IgD-negative memory B cell (primary cell): ENCODE measurements at regions not wholly inside any gene's neighbourhood (a gene's known extent, or its start where the extent isn't known, plus 50 kb on each side); places are given as distances from the start of the nearest gene placed in this dataset.
"Not testable (repeated sequence)": the region's sequence is repeated elsewhere in the genome, so short reads cannot be mapped to it uniquely, and the experiment has no call there.

Experiments
- H3K27ac Mint-ChIP-seq, 3 donors: one replicate each; pipeline ENCODE4 v1.8.0; 2020 to 2022; ENCODE audit warnings: mild to moderate bottlenecking in 3 of 3, mixed read lengths in 3 of 3, moderate library complexity in 1 of 3
- H3K27me3 Mint-ChIP-seq: one replicate; pipeline ENCODE4 v1.8.0; 2021; ENCODE audit warnings: mixed read lengths
- H3K36me3 Mint-ChIP-seq: one replicate; pipeline ENCODE4 v1.8.0; 2020; ENCODE audit warnings: mild to moderate bottlenecking, mixed read lengths
- H3K4me1 Mint-ChIP-seq, 3 donors: one replicate each; pipeline ENCODE4 v1.8.0; 2020 to 2022; ENCODE audit warnings: mixed read lengths in 3 of 3, mild to moderate bottlenecking in 1 of 3
- H3K4me3 Mint-ChIP-seq, 4 donors: one replicate each; pipeline ENCODE4 v1.8.0; 2020 to 2022; ENCODE audit warnings: mild to moderate bottlenecking in 4 of 4, mixed read lengths in 4 of 4, moderate library complexity in 3 of 4
- H3K9me3 Mint-ChIP-seq, 3 donors: one replicate each; pipeline ENCODE4 v1.8.0; 2020 to 2021; ENCODE audit warnings: mixed read lengths in 3 of 3, mild to moderate bottlenecking in 1 of 3

GRCh38 chr15:22243440-22244130, 163.3 kb downstream of the OR4M2 start:
- Mint-ChIP-seq H3K4me1 (no peaks in the 10 kb centered on the region), H3K9me3 (peaks cover 0 to 6% (median 4%) of the 10 kb centered on the region in 3 donors), H3K36me3 (no peaks in the 10 kb centered on the region), H3K27ac (no peak overlapping the region), H3K4me3 (no peak overlapping the region), H3K27me3 (peaks cover 2% of the 10 kb centered on the region)

GRCh38 chr15:22249511-22249910, 169.2 kb downstream of the OR4M2 start:
- not testable (repeated sequence) for H3K27me3 Mint-ChIP-seq, H3K4me3 Mint-ChIP-seq, H3K36me3 Mint-ChIP-seq

GRCh38 chr15:22250501-22251290, 170.4 kb downstream of the OR4M2 start:
- H3K4me3 Mint-ChIP-seq, H3K27me3 Mint-ChIP-seq, H3K9me3 Mint-ChIP-seq, H3K27ac Mint-ChIP-seq, H3K36me3 Mint-ChIP-seq: not testable (repeated sequence)
- H3K4me1 Mint-ChIP-seq, result peaks cover 5 to 23% (median 7%) of the 10 kb centered on the region in 3 donors

More at GRCh38 chr15:22249511-22249910, 169.2 kb downstream of the OR4M2 start:
- not testable (repeated sequence) for H3K27ac Mint-ChIP-seq, H3K9me3 Mint-ChIP-seq
- H3K4me1 Mint-ChIP-seq, result peaks cover 5 to 18% (median 5%) of the 10 kb centered on the region in 3 donors

- Mint-ChIP-seq H3K27me3 (peaks cover 4% of the 10 kb centered on the region), H3K36me3 (no peaks in the 10 kb centered on the region), H3K4me3 (no peak overlapping the region), H3K9me3 (peaks cover 0 to 2% (median 1%) of the 10 kb centered on the region in 3 donors), H3K27ac (no peak overlapping the region), H3K4me1 (peaks cover 5 to 23% (median 7%) of the 10 kb centered on the region in 3 donors)
Measured at GRCh38 chr15:22251422-22251821, 171.1 kb downstream of the OR4M2 start.

GRCh38 chr15:22252047-22252446, 171.7 kb downstream of the OR4M2 start:
- not testable (repeated sequence) for H3K27ac Mint-ChIP-seq, H3K27me3 Mint-ChIP-seq, H3K4me3 Mint-ChIP-seq, H3K9me3 Mint-ChIP-seq, H3K36me3 Mint-ChIP-seq
- peaks cover 5 to 23% (median 7%) of the 10 kb centered on the region in 3 donors for H3K4me1 Mint-ChIP-seq

- H3K4me1 Mint-ChIP-seq, result peaks cover 5 to 23% (median 7%) of the 10 kb centered on the region in 3 donors
- not testable (repeated sequence) for H3K9me3 Mint-ChIP-seq, H3K27ac Mint-ChIP-seq, H3K27me3 Mint-ChIP-seq, H3K4me3 Mint-ChIP-seq, H3K36me3 Mint-ChIP-seq
Measured at GRCh38 chr15:22252521-22252920, 172.2 kb downstream of the OR4M2 start.

GRCh38 chr15:22253002-22253675, 172.8 kb downstream of the OR4M2 start:
- H3K27ac Mint-ChIP-seq, H3K9me3 Mint-ChIP-seq, H3K4me3 Mint-ChIP-seq, H3K36me3 Mint-ChIP-seq, H3K27me3 Mint-ChIP-seq: not testable (repeated sequence)
- H3K4me1 Mint-ChIP-seq, result peaks cover 5 to 23% (median 7%) of the 10 kb centered on the region in 3 donors

- Mint-ChIP-seq H3K9me3 (peaks cover 0 to 2% (median 0%) of the 10 kb centered on the region in 3 donors), H3K4me1 (peaks cover 5 to 23% (median 7%) of the 10 kb centered on the region in 3 donors), H3K27ac (no peak overlapping the region), H3K4me3 (peak overlapping the region in 1 of 4 donors; percentile 89), H3K27me3 (peaks cover 4% of the 10 kb centered on the region), H3K36me3 (no peaks in the 10 kb centered on the region)
Measured at GRCh38 chr15:22253676-22254408, 173.5 kb downstream of the OR4M2 start.

- H3K36me3 Mint-ChIP-seq, H3K27ac Mint-ChIP-seq, H3K4me3 Mint-ChIP-seq, H3K9me3 Mint-ChIP-seq, H3K27me3 Mint-ChIP-seq: not testable (repeated sequence)
- H3K4me1 Mint-ChIP-seq, result peaks cover 5 to 23% (median 7%) of the 10 kb centered on the region in 3 donors
Measured at GRCh38 chr15:22254409-22255045, 174.2 kb downstream of the OR4M2 start.

GRCh38 chr15:22255606-22256005, 175.3 kb downstream of the OR4M2 start:
- H3K27ac Mint-ChIP-seq, H3K36me3 Mint-ChIP-seq, H3K9me3 Mint-ChIP-seq, H3K4me3 Mint-ChIP-seq, H3K27me3 Mint-ChIP-seq: not testable (repeated sequence)
- peaks cover 5 to 20% (median 7%) of the 10 kb centered on the region in 3 donors for H3K4me1 Mint-ChIP-seq

- not testable (repeated sequence) for H3K27ac Mint-ChIP-seq, H3K9me3 Mint-ChIP-seq, H3K27me3 Mint-ChIP-seq, H3K36me3 Mint-ChIP-seq
- peaks cover 5 to 14% (median 7%) of the 10 kb centered on the region in 3 donors for H3K4me1 Mint-ChIP-seq
- H3K4me3 Mint-ChIP-seq, result peak overlapping the region in 1 of 4 donors; percentile 28
Measured at GRCh38 chr15:22256389-22257046, 176.2 kb downstream of the OR4M2 start.

- peaks cover 5 to 14% (median 7%) of the 10 kb centered on the region in 3 donors for H3K4me1 Mint-ChIP-seq
- H3K4me3 Mint-ChIP-seq, result peak overlapping the region in 1 of 4 donors; percentile 28
- no peak overlapping the region for H3K27ac Mint-ChIP-seq
- peaks cover 4% of the 10 kb centered on the region for H3K27me3 Mint-ChIP-seq
- peaks cover 0 to 2% (median 0%) of the 10 kb centered on the region in 3 donors for H3K9me3 Mint-ChIP-seq
- H3K36me3 Mint-ChIP-seq, result no peaks in the 10 kb centered on the region
Measured at GRCh38 chr15:22257047-22258008, 177.0 kb downstream of the OR4M2 start.

GRCh38 chr15:22258009-22258397, 177.7 kb downstream of the OR4M2 start:
- no peaks in the 10 kb centered on the region for H3K36me3 Mint-ChIP-seq
- peaks cover 5 to 14% (median 7%) of the 10 kb centered on the region in 3 donors for H3K4me1 Mint-ChIP-seq
- no peak overlapping the region for H3K4me3 Mint-ChIP-seq

More at GRCh38 chr15:22258009-22258397, 177.7 kb downstream of the OR4M2 start:
- Mint-ChIP-seq H3K9me3 (peaks cover 0 to 2% (median 0%) of the 10 kb centered on the region in 3 donors), H3K27me3 (peaks cover 4% of the 10 kb centered on the region), H3K27ac (no peak overlapping the region)
